Suprapubic skin (tissue), 4 donors: ENCODE measurements at regions not wholly inside any gene's neighbourhood (a gene's known extent, or its start where the extent isn't known, plus 50 kb on each side); places are given as distances from the start of the nearest gene placed in this dataset.

Experiments used
- DNase-seq, 2 donors: peaks; one replicate each; pipeline ENCODE4 v3.0.0-alpha.2; 2019; ENCODE audit warnings: low spot score in 2 of 2
- H3K27ac ChIP-seq: fragments of 200-600 bp; sonication (generic); one replicate; pipeline ENCODE4 v1.5.1; 2019
- H3K27me3 ChIP-seq: fragments of 200-600 bp; sonication (generic); one replicate; pipeline ENCODE4 v1.5.1; 2019
- H3K36me3 ChIP-seq: fragments of 200-600 bp; sonication (generic); one replicate; pipeline ENCODE4 v1.5.1; 2019
- H3K4me1 ChIP-seq: fragments of 200-600 bp; sonication (generic); one replicate; pipeline ENCODE4 v1.5.1; 2019
- H3K4me3 ChIP-seq: fragments of 200-600 bp; sonication (generic); one replicate; pipeline ENCODE4 v1.5.1; 2019; ENCODE audit warnings: mild to moderate bottlenecking
- H3K9me3 ChIP-seq: fragments of 200-600 bp; sonication (generic); one replicate; pipeline ENCODE4 v1.5.1; 2019
- CTCF ChIP-seq, 2 donors: fragments of 200-600 bp in 1 of 2; fragments of 450-650 bp in 1 of 2; sonication (generic) in 1 of 2; IDR thresholded peaks; one replicate each; pipeline ENCODE4 v1.5.1; 2016 to 2019; ENCODE audit warnings: antibody characterized with exemption in 2 of 2, mild to moderate bottlenecking in 1 of 2, moderate library complexity in 1 of 2
- EP300 ChIP-seq: sonication (generic); formaldehyde crosslinking; IDR thresholded peaks from one replicate; pipeline ENCODE4 v1.6.1; 2017; ENCODE audit warnings: antibody characterized with exemption
- POLR2A ChIP-seq, 2 donors: fragments of 450-650 bp; IDR thresholded peaks; one replicate each; pipeline ENCODE4 v1.6.1; 2017; ENCODE audit warnings: antibody characterized with exemption in 2 of 2, mild to moderate bottlenecking in 2 of 2, moderate library complexity in 2 of 2
- POLR2AphosphoS5 ChIP-seq, 3 donors: sonication (generic); formaldehyde crosslinking; IDR thresholded peaks; one replicate each; pipeline ENCODE4 v1.6.1; 2017; ENCODE audit warnings: antibody characterized with exemption in 3 of 3
- WGBS: methylation state at CpG from one replicate; pipeline ENCODE4 v1.1.5; 2018; 5-methylcytosine and 5-hydroxymethylcytosine counted together

DNA sequence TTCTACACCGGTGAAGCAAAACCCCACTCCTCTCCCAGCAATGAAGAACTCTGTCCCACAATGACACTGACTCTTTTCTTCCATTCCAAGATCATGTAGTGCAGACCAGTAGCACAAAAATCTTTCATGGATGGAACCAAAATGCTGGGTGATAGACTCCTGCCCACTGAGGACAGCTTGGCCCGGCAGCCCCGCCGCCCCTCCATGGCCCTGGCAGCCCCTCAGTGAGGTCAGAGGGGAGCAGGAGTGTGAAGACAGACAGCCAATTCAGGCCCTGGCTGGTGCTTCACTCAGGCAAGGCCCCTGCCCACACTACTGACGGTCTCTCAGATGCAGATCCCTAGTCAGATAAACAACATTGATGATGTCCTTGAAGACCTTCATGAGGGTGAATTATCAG is 131.9 kb upstream of the SYNDIG1 start:
- Histone ChIP-seq H3K27ac (no peak overlapping the region), H3K9me3 (no peaks in the 10 kb centered on the region), H3K4me3 (no peak overlapping the region), H3K27me3 (no peaks in the 10 kb centered on the region), H3K36me3 (no peaks in the 10 kb centered on the region), H3K4me1 (no peaks in the 10 kb centered on the region)
- DNase-seq, result no peak
- 87% methylated on average over 4 of the region's 5 CpGs for WGBS
- no peak for TF ChIP-seq POLR2AphosphoS5 (IDR thresholded peaks at IDR 0.05)
- TF ChIP-seq EP300, result no peak
- no peak for TF ChIP-seq CTCF (IDR thresholded peaks at IDR 0.05)
- no peak for TF ChIP-seq POLR2A (IDR thresholded peaks at IDR 0.05)

GRCh38 chr20:24337069-24337468 is 132.4 kb upstream of the SYNDIG1 start:
- WGBS, result 47% methylated on average over 4 of the region's 4 CpGs
- no peak for TF ChIP-seq POLR2AphosphoS5 (IDR thresholded peaks at IDR 0.05)
- Histone ChIP-seq H3K4me1 (no peaks in the 10 kb centered on the region), H3K36me3 (no peaks in the 10 kb centered on the region), H3K27ac (no peak overlapping the region), H3K9me3 (no peaks in the 10 kb centered on the region), H3K4me3 (no peak overlapping the region), H3K27me3 (no peaks in the 10 kb centered on the region)
- DNase-seq, result no peak

- DNase-seq, result no peak
- no peak overlapping the region for H3K4me3 ChIP-seq
- no peaks in the 10 kb centered on the region for H3K36me3 ChIP-seq
- H3K27ac ChIP-seq, result no peak overlapping the region
- H3K9me3 ChIP-seq, result no peaks in the 10 kb centered on the region
- TF ChIP-seq CTCF (IDR thresholded peaks at IDR 0.05) (no peak), POLR2AphosphoS5 (IDR thresholded peaks at IDR 0.05) (no peak), EP300 (no peak), POLR2A (IDR thresholded peaks at IDR 0.05) (no peak)
- no peaks in the 10 kb centered on the region for H3K27me3 ChIP-seq
- no peaks in the 10 kb centered on the region for H3K4me1 ChIP-seq
- WGBS, result 92% methylated on average over 2 of the region's 2 CpGs
Measured at GRCh38 chr20:24334830-24335229, 134.6 kb upstream of the SYNDIG1 start.

- H3K27me3 ChIP-seq, result no peaks in the 10 kb centered on the region
- H3K4me3 ChIP-seq, result no peak overlapping the region
- H3K4me1 ChIP-seq, result no peaks in the 10 kb centered on the region
- TF ChIP-seq POLR2A (IDR thresholded peaks at IDR 0.05) (no peak), POLR2AphosphoS5 (IDR thresholded peaks at IDR 0.05) (no peak), EP300 (no peak), CTCF (IDR thresholded peaks at IDR 0.05) (no peak)
- no peak overlapping the region for H3K27ac ChIP-seq
- no peaks in the 10 kb centered on the region for H3K36me3 ChIP-seq
- H3K9me3 ChIP-seq, result no peaks in the 10 kb centered on the region
- DNase-seq, result no peak
Measured at GRCh38 chr20:24332956-24333355, 136.5 kb upstream of the SYNDIG1 start.

- Histone ChIP-seq H3K27ac (no peak overlapping the region), H3K9me3 (no peaks in the 10 kb centered on the region), H3K36me3 (no peaks in the 10 kb centered on the region), H3K27me3 (no peaks in the 10 kb centered on the region), H3K4me3 (no peak overlapping the region), H3K4me1 (no peaks in the 10 kb centered on the region)
- TF ChIP-seq POLR2A (IDR thresholded peaks at IDR 0.05), result no peak
- no peak for TF ChIP-seq CTCF (IDR thresholded peaks at IDR 0.05)
- no peak for TF ChIP-seq POLR2AphosphoS5 (IDR thresholded peaks at IDR 0.05)
- no peak for TF ChIP-seq EP300
- no peak for DNase-seq
- 92% methylated on average over 4 of the region's 4 CpGs for WGBS
Measured at GRCh38 chr20:24331939-24332338, 137.5 kb upstream of the SYNDIG1 start.

DNA sequence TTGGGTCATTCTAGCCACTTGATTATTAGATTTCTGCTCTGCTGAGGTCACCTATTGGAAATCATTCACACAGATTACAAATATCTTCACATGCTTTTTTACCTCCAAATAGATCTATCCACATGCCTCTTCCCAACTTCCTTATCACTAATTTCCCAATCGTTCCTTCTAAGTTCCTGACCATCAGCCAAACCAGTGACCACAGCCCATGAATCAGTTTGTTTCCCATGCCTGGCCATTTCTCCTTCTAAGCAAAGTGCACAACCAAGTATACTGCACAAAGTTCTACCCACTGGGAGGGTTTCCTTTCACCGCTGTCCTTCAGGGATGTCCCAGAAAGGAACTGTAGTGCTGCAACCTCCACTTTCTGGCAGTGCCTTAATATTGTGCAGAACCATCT is 140.5 kb upstream of the SYNDIG1 start:
- DNase-seq, result no peak
- 88% methylated on average over 2 of the region's 2 CpGs for WGBS
- Histone ChIP-seq H3K4me3 (no peak overlapping the region), H3K27me3 (no peaks in the 10 kb centered on the region), H3K27ac (no peak overlapping the region), H3K9me3 (no peaks in the 10 kb centered on the region), H3K36me3 (no peaks in the 10 kb centered on the region), H3K4me1 (no peaks in the 10 kb centered on the region)
- TF ChIP-seq EP300 (no peak), POLR2A (IDR thresholded peaks at IDR 0.05) (no peak), CTCF (IDR thresholded peaks at IDR 0.05) (no peak), POLR2AphosphoS5 (IDR thresholded peaks at IDR 0.05) (no peak)
